Heart left ventricle (tissue), 16 donors: ENCODE measurements at regions not wholly inside any gene's neighbourhood (a gene's known extent, or its start where the extent isn't known, plus 50 kb on each side); places are given as distances from the start of the nearest gene placed in this dataset.
"Not testable (repeated sequence)": the region's sequence is repeated elsewhere in the genome, so short reads cannot be mapped to it uniquely, and the experiment has no call there.

Experiments
- ATAC-seq, 4 donors: fragments of 200-7000 bp; cut with Tn5 transposase; one replicate each; pipeline ENCODE4 v1.9.1; 2020 to 2022; ENCODE audit warnings: moderate library complexity in 4 of 4, mild to moderate bottlenecking in 3 of 4, moderate number of reproducible peaks in 1 of 4
- DNase-seq, 5 donors: peaks; one replicate each; pipeline ENCODE4 v3.0.0-alpha.2; 2020
- H3K27ac ChIP-seq, 12 donors: fragments of 200-600 bp; sonication (generic) in 4 of 12; one replicate each; pipeline versions ENCODE4 v1.5.0 to v1.8.0; 2016 to 2022; ENCODE audit warnings: mild to moderate bottlenecking in 2 of 12
- H3K27me3 ChIP-seq, 9 donors: fragments of 200-600 bp; sonication (generic) in 2 of 9; one replicate each; pipeline versions ENCODE4 v1.5.1 to v1.8.0; 2016 to 2022; ENCODE audit warnings: mild to moderate bottlenecking in 3 of 9
- H3K36me3 ChIP-seq, 9 donors: fragments of 200-600 bp; sonication (generic) in 2 of 9; one replicate each; pipeline versions ENCODE4 v1.5.0 to v1.8.0; 2018 to 2022; ENCODE audit warnings: mild to moderate bottlenecking in 2 of 9
- H3K4me1 ChIP-seq, 12 donors: fragments of 200-600 bp; sonication (generic) in 4 of 12; one replicate each; pipeline versions ENCODE4 v1.5.0 to v1.8.0; 2016 to 2022; ENCODE audit warnings: mild to moderate bottlenecking in 3 of 12
- H3K4me3 ChIP-seq, 12 donors: fragments of 200-600 bp; sonication (generic) in 4 of 12; one replicate each; pipeline versions ENCODE4 v1.5.0 to v1.8.0; 2017 to 2022; ENCODE audit warnings: mild to moderate bottlenecking in 9 of 12, moderate library complexity in 4 of 12
- H3K9me3 ChIP-seq, 12 donors: fragments of 200-600 bp; sonication (generic) in 4 of 12; one replicate each; pipeline versions ENCODE4 v1.5.0 to v1.8.0; 2016 to 2022; ENCODE audit warnings: mild to moderate bottlenecking in 1 of 12
- POLR2A ChIP-seq, 2 donors: fragments of 450-650 bp; IDR thresholded peaks; one replicate each; pipeline ENCODE4 v1.6.1; 2017; ENCODE audit warnings: antibody characterized with exemption in 2 of 2, mild to moderate bottlenecking in 2 of 2, moderate library complexity in 2 of 2
- WGBS, 4 donors: extraction: QIAGEN DNeasy Blood & Tissue Kit in 2 of 4; methylation state at CpG; one replicate each; pipeline versions ENCODE4 v1.1.5 to v1.1.7; 2013 to 2018; 5-methylcytosine and 5-hydroxymethylcytosine counted together
- intact Hi-C, 10 donors: fragments of 100-400 bp; cut with DNase I; formaldehyde crosslinking; loops; one replicate each; pipeline versions ENCODE4 v1.11.1 to v1.14.2; 2022
- TF ChIP-seq, protein P1 (sequence below), 12 donors: fragments of 200-600 bp; sonication (generic) in 4 of 12; IDR thresholded peaks; one replicate each; pipeline versions ENCODE4 v1.5.0 to v1.8.0; 2018 to 2022; ENCODE audit warnings: antibody characterized with exemption in 12 of 12, mild to moderate bottlenecking in 5 of 12
- donor health status: ischemic (EF 13 %, LVEDD 7.1; RV severe dilation, severe dysfunction).
- donor health status: healthy with polysubstance abuse.
- donor health status: DM: no; HTN: yes; CAD: no.
- donor health status: DM: no; HTN: no; CAD: no.
- donor health status: ischemic (EF 25% LVEDD 6.9; RV normal size, moderate dysfunction).
- donor health status: ischemic (EF 25% LVEDD 5.7; RV mildly dilated, moderate dysfunction).
- donor health status: healthy.
- donor health status: DM: yes; HTN: yes; CAD: no.
- donor health status: ischemic (EF 35%, LVEDD 5.7; RV mildly dilated, moderate dysfunction).
- donor health status: nonischemic (EF 11% LVEDD 7.7; RV severe dilation, severe dysfunction).
- donor health status: DM: yes; HTN: yes; CAD: no.
- donor health status: PGD.
- donor health status: ischemic (EF 29% LVEDD 5.4; RV normal size, mild dysfunction).
- donor health status: nonischemic (EF 23%, LVEDD 6.1; RV moderate dilation, normal function).

DNA sequence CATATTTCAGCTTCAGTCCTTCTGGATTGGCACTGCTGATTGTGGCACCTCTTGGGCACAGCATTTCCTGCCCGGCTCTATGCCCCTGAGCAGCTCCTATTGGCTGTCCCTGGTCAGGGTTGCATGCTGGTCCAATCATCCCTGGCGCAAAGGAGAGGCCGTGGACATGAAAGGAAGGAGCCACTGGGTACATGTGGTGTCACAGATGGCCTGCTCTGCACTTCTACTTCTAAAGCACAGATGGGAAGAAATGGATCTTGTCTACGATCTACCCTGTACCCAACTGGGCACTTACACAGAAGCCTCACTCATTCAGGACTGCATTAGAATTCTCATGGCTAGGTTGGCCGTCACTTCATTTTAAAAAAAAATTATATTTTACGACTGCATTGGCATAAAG is 232.5 kb downstream of the SHQ1 start:
- 84 to 97% (median 96%) methylated on average over 6 of the region's 6 CpGs for WGBS, 4 donors
- DNase-seq (no peak), ATAC-seq (no peak)
- Histone ChIP-seq H3K9me3 (peaks cover 0 to 14% (median 0%) of the 10 kb centered on the region in 12 donors), H3K36me3 (no peaks in the 10 kb centered on the region), H3K27me3 (no peaks in the 10 kb centered on the region), H3K4me1 (peaks cover 0 to 10% (median 0%) of the 10 kb centered on the region in 12 donors), H3K27ac (no peak overlapping the region), H3K4me3 (no peak overlapping the region)
- intact Hi-C loops, result no loop called here
- TF ChIP-seq, protein P1, sequence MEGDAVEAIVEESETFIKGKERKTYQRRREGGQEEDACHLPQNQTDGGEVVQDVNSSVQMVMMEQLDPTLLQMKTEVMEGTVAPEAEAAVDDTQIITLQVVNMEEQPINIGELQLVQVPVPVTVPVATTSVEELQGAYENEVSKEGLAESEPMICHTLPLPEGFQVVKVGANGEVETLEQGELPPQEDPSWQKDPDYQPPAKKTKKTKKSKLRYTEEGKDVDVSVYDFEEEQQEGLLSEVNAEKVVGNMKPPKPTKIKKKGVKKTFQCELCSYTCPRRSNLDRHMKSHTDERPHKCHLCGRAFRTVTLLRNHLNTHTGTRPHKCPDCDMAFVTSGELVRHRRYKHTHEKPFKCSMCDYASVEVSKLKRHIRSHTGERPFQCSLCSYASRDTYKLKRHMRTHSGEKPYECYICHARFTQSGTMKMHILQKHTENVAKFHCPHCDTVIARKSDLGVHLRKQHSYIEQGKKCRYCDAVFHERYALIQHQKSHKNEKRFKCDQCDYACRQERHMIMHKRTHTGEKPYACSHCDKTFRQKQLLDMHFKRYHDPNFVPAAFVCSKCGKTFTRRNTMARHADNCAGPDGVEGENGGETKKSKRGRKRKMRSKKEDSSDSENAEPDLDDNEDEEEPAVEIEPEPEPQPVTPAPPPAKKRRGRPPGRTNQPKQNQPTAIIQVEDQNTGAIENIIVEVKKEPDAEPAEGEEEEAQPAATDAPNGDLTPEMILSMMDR (IDR thresholded peaks at IDR 0.05), result no peak
- no peak for TF ChIP-seq POLR2A (IDR thresholded peaks at IDR 0.05)

DNA sequence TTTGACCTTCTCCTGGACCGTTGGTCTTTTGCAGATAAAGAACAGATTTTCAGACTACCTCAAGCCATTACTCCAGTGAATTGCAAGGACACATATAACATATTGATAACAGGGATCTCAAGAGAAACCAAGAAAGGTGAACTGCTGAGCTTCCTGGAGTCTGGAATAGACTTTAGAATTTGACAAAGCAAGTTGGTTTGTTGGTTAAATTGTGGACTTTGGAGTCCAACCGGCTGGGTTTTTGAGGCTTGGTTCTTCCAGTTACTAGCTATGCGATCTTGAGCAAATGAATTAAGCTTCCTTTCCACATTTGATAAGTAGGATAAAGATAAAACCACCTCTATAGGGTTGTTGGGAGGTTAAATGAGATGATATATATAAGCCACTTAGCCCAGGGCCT is 233.1 kb downstream of the SHQ1 start:
- ATAC-seq (no peak), DNase-seq (no peak)
- Histone ChIP-seq H3K9me3 (peaks cover 0 to 14% (median 0%) of the 10 kb centered on the region in 12 donors), H3K27me3 (no peaks in the 10 kb centered on the region), H3K4me1 (peaks cover 0 to 10% (median 0%) of the 10 kb centered on the region in 12 donors), H3K27ac (no peak overlapping the region), H3K36me3 (no peaks in the 10 kb centered on the region), H3K4me3 (no peak overlapping the region)
- 78 to 82% (median 79%) methylated on average over 3 of the region's 3 CpGs for WGBS, 4 donors
- TF ChIP-seq, protein P1 (IDR thresholded peaks at IDR 0.05), result no peak
- intact Hi-C loops, result no loop called here

DNA sequence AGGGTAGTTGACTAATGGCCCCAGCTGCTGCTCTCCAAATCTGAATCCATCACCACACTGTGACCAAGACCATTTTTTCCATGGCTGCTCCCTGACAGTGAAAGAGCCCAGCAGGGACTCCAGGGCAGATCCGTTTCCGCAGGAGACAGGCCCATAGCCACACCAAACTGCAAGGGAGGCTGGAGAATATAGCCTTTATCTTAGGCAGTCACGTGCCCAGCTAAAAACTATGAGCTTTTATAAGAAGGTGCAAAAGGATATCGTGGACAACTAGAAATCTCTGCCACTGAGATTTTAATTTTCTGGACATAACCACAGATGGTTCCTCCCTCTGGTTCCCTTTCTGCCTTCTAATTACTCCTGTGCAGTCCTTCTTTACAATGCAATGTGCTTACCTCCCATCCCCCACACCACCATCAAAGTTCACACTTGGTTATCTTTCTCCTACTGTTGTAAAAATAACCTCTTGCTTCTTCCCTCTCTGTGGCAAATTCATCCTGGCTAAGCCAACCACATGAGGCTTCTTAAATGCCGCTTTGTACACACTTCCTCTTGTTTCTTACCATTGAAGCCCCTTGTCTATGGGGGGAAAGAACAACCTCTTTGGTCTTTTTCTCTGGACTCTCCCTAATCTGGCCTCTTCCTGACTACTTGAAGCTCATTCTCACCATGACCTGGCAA is 233.7 kb downstream of the SHQ1 start:
- Histone ChIP-seq H3K4me3 (no peak overlapping the region), H3K27ac (no peak overlapping the region), H3K9me3 (peaks cover 0 to 14% (median 0%) of the 10 kb centered on the region in 12 donors), H3K27me3 (no peaks in the 10 kb centered on the region), H3K4me1 (peaks cover 0 to 10% (median 0%) of the 10 kb centered on the region in 12 donors), H3K36me3 (no peaks in the 10 kb centered on the region)
- intact Hi-C loops, result no loop called here
- DNase-seq (peak in 1 of 5 donors; percentile 13), ATAC-seq (no peak)
- TF ChIP-seq, protein P1 (IDR thresholded peaks at IDR 0.05), result no peak
- no peak for TF ChIP-seq POLR2A (IDR thresholded peaks at IDR 0.05)
- WGBS, 4 donors, result 59 to 66% (median 64%) methylated on average over 5 of the region's 5 CpGs

DNA sequence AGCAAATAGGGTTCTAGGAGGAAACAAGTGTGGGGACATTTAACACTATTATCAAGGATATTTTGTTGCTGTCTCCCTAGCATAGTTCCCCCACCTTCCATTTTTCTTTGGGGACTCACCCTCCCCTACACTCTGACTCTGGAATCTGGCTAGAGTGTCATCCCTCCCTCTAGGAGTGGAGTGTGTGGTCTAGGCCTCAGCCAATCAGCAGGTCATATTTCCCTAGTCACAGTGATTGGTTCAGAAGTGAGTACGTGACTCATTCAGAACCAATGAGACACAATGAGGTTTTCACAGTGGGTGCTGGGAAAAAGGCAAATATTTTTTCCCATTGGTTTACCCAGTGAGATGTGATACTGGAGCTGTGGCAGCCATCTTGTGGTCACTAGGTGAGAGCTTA is 234.4 kb downstream of the SHQ1 start:
- DNase-seq, result no peak
- WGBS, 4 donors, result 99 to 100% (median 99%) methylated on average over 1 of the region's 1 CpG
- ATAC-seq, result no peak
- intact Hi-C loops, result no loop called here
- no peak for TF ChIP-seq POLR2A (IDR thresholded peaks at IDR 0.05)
- TF ChIP-seq, protein P1 (IDR thresholded peaks at IDR 0.05), result no peak
- no peak overlapping the region for H3K4me3 ChIP-seq
- H3K27me3 ChIP-seq, result no peaks in the 10 kb centered on the region
- no peaks in the 10 kb centered on the region for H3K36me3 ChIP-seq
- peaks cover 0 to 13% (median 0%) of the 10 kb centered on the region in 12 donors for H3K9me3 ChIP-seq
- H3K27ac ChIP-seq, result no peak overlapping the region
- peaks cover 0 to 10% (median 0%) of the 10 kb centered on the region in 12 donors for H3K4me1 ChIP-seq

DNA sequence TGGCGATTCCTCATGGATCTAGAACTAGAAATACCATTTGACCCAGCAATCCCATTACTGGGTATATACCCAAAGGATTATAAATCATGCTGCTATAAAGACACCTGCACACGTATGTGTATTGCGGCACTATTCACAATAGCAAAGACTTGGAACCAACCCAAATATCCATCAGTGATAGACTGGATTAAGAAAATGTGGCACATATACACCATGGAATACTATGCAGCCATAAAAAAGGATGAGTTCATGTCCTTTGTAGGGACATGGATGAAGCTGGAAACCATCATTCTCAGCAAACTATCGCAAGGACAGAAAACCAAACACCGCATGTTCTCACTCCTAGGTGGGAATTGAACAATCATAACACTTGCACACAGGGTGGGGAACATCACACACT is 239.1 kb downstream of the SHQ1 start:
- ATAC-seq, H3K27me3 ChIP-seq: not testable (repeated sequence)

More for the DNA sequence above, 239.1 kb downstream of the SHQ1 start:
- 96 to 98% (median 97%) methylated on average over 5 of the region's 5 CpGs for WGBS, 4 donors
- H3K36me3 ChIP-seq, intact Hi-C loops, DNase-seq, H3K4me3 ChIP-seq, H3K27ac ChIP-seq, H3K9me3 ChIP-seq, H3K4me1 ChIP-seq: not testable (repeated sequence)
